ENCODE measurements at regions not wholly inside any gene's neighbourhood (a gene's known extent, or its start where the extent isn't known, plus 50 kb on each side); places are given as distances from the start of the nearest gene placed in this dataset.

DNA sequence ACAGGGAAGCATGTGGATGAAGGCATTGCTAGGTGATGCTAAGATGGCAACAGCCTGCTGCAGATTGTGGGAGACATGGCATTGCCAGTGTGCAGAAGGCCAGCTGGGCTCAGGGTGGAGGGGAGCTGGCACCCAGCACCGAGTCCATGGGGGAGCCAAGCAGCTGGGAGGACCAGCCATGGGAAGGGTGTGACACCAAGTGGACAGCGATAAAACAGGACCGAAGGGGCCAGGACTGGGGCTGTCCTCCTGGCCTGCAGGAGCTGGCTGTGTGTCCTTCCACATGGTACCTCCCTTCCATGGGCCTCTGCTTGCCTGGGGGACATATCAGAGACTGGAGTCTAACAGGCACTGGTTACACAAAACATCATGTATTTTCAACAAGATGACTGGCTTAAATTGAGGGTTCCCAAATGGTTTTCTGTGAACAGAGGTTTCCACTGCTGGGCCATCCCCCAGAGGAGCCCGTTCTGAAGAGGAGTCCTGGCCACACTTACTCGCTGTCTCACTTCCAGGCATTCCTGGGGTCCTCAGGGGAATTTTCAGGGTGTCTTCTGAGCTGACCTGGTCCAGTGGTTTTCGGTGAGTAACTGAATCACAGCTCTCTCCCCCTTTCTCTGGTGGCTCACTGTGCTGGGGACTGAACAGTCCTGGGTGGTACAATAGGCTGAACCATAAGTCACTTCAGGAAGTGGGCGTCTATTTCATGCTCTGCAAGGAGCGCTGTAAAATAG is 60.4 kb upstream of the TNP1 start:
- DNase-seq, result no peak

DNA sequence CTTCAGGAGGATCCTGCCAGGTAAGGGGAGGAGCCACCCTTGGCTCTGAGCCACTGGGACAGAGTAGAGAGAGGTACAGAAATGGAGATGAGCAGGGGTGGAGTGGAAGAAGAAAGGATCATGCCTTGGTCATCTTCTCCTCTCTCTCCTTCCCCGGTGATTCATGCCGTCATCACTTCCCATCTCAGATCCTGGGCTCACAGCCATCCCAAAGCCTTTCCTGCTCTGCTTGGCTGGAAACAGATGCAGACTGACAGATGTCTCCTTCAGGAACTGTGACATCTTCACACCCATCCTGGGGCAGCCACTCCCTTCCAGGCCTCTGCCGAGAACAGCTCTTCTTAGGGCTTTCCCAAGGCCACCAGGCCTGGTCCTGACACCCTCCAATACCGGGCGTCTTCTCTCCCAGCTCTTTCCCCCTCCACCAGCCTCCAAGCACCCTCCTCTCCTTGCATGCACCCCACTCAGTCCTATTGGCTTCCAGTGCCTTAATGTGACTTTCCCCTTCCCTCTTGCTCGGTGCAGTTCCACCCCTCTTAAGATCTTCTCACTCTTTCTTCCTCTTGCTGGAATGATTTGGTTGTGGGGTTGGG is 58.3 kb upstream of the TNP1 start:
- DNase-seq, result no peak

DNA sequence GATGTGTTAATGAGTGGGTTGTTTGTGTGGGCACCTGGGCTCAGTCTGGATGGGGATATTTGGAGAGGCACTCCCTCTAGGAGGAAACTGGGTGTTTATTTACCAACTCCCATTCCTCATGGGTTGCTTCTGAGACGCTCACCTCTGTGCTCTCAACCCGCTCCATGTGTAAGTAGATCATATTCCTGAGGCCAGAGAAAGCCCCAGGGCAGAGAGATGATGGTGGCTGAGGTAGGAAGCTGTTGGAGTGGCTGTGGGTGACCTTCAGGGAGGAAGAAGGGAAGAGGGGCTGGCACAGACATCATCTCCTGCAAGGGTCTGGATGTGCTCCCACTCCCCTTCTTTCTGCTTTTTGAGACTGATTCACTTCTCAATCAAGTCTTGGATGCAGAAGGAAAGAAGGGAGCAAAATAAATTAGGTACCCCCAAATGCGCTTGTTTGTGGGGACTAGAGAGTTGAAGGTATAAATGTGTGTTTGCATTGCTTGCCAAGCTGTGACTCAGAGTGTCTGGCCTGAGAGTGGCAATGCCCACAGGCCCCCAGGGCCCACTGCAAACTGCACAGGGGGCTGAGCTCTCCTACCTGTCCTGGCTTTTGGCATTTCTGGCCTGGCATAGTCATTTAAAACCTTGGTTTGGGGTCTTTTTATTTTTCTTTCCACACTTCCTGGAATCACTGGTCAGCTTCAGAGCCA is 57.2 kb upstream of the TNP1 start:
- DNase-seq, result no peak

DNA sequence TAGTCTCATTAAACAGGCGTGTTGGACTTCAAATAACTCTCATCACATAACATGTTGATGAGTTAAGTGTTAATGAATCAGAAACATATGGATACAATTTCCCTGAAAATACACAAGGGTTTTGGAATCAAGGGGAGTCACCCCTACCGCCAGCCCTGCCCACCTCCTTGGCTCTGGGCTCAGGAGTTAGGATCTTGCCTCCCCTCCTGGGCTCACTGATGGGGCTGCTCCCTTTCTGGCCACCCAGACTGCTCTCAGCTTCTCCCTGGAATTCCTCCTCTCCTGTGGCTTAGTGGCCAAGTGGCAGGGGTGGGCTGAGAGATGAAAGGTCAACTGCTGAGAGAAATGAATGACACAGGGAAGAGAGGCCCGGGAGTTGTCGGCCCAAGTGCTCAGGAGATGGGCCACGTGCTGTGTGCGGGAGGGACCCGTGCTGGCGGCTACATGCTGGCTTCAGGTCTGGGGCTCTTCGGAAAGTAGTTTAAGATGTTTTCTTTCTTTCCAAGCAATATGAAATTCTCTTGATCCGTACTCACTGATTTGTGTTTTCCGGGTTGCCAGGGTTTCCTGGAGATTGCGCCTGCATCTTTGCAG is 55.8 kb upstream of the TNP1 start:
- DNase-seq, result no peak

DNA sequence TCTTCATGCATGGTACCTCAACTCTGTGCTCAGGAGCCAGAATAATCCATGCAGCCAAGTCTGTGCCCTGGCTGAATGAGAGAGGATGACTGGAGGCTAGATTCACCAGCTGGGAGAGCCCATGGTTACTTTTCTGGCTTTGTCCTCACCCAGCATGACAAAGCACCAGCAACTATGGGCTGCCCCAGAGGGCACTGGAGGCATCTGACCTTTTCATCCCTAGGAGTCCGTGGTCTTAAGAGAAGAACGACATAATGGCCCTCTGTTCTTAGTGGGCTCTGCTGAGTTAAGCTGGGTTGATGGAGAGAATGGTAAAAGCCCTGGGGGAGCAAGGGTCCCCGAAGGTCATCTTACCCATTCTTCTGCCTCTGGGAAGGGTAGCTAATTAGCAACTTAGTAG is 54.6 kb upstream of the TNP1 start:
- DNase-seq, result no peak

DNA sequence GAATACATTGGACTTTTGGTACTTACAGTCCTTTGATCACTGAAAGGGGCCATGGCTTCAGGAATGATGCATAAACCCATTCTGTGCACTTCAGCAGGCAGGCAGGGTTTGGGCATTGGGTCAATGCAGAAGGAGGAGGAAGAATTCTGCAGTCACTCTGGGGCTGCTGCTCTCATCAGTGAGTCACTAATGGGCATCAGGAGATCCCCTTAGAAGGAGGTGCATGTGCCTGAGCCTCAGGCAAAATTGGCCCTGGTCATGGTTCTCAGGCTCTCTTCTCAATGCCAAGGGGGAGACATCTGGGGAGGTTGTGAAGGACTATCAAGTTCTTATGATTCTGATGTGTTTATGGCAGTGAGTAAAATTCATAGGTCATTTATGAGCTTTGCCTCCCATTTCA is 52.0 kb upstream of the TNP1 start:
- DNase-seq, result no peak

DNA sequence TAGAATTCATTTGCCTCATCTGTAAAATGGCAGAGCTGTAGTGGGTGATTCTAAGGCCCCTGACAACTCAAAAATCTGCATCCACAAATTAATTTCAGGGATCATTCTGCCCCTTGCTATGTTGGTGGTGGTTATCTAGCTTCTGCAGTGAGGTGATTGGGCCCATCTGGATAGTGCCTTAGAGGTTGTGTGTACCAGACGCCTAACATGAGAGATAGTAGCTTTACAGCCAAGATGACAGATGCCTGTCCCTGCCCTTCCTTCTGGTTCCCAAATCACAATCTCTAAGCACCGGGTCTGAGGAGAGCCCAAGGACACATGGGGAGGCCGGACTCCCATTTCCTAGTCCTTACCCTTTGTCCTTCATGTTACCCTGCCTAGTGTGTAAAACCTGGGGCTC is 51.1 kb upstream of the TNP1 start:
- DNase-seq, result no peak

DNA sequence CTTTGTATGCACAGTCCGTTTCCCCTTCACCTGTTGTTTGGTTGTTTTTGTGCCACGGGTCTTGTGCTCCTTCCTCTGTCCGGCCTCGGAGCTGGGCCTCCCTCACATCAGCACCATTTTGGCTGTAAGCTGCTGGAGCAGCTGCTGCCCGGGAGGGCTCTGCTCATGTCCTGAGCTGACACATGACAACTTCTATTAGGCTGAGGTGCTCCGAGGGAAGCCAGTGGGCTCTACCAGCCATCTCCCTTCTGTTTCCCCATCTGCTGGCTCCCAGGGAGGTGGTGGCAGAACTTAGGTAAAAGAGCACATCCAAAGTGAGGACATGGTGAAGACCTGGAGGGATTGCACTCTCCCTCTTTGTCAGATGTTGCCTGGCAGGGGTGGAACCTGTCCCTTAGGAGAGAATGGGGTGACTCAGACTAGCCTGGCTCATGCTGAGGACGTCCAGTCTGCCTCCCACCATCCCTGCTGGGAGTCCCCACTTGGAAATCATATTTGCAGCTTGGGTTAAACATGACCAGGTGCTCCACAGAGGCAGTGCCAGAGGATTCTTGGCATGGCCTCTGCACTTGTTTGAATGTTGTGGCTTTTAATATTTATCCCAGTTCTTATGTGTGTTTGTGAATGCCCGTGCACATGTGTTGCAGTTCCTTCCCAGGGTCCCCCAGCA is 49.8 kb upstream of the TNP1 start:
- no peak for DNase-seq
